ENCODE measurements at regions not wholly inside any gene's neighbourhood (a gene's known extent, or its start where the extent isn't known, plus 50 kb on each side); places are given as distances from the start of the nearest gene placed in this dataset.

GRCh38 chr13:62908321-62908720 lies 1492.7 kb upstream of the PCDH20 start:
- Histone ChIP-seq H3F3A (replicated peaks; ENCODE audit: low read depth) (no peaks in the 10 kb centered on the region), H2AFZ (no peak overlapping the region), H3K4me3 (no peak overlapping the region), H3K4me2 (no peak overlapping the region), H3K79me2 (replicated peaks; ENCODE audit: insufficient read depth) (no peaks in the 10 kb centered on the region), H3K4me1 (ENCODE audit: insufficient read depth) (no peaks in the 10 kb centered on the region), H3K27me3 (ENCODE audit: insufficient read depth) (no peaks in the 10 kb centered on the region), H3K27ac (ENCODE audit: low read depth) (no peak overlapping the region), H3K36me3 (ENCODE audit: insufficient read depth) (no peaks in the 10 kb centered on the region), H3K9me2 (ENCODE audit: insufficient read depth) (0 out of 2 replicates have a peak, but pooled peaks cover 3% of the 10 kb centered on the region), H4K20me1 (replicated peaks; ENCODE audit: insufficient read depth) (no peaks in the 10 kb centered on the region)
- Mint-ChIP-seq H3K36me3 (ENCODE audit: low read depth) (no peaks in the 10 kb centered on the region), H3K9me3 (no peaks in the 10 kb centered on the region), H3K27me3 (ENCODE audit: insufficient read depth, low read depth, poor library complexity) (no peaks in the 10 kb centered on the region), H3K27ac (no peak overlapping the region), H3K4me1 (no peaks in the 10 kb centered on the region), H3K4me3 (no peak overlapping the region)
- no peak for TF ChIP-seq CREB1 (CRISPR knock-in tag; IDR thresholded peaks at IDR 0.05; ENCODE audit: low read depth)
- ATAC-seq (no peak), DNase-seq (ENCODE audit: low spot score) (no peak)

- Histone ChIP-seq H3K4me1 (ENCODE audit: insufficient read depth) (no peaks in the 10 kb centered on the region), H3K4me3 (no peak overlapping the region), H3K79me2 (replicated peaks; ENCODE audit: insufficient read depth) (no peaks in the 10 kb centered on the region), H3K9me2 (ENCODE audit: insufficient read depth) (0 out of 2 replicates have a peak, but pooled peaks cover 3% of the 10 kb centered on the region), H4K20me1 (replicated peaks; ENCODE audit: insufficient read depth) (no peaks in the 10 kb centered on the region), H3F3A (replicated peaks; ENCODE audit: low read depth) (no peaks in the 10 kb centered on the region), H2AFZ (no peak overlapping the region), H3K4me2 (no peak overlapping the region), H3K27ac (ENCODE audit: low read depth) (no peak overlapping the region), H3K27me3 (ENCODE audit: insufficient read depth) (no peaks in the 10 kb centered on the region), H3K36me3 (ENCODE audit: insufficient read depth) (no peaks in the 10 kb centered on the region)
- ATAC-seq, result no peak
- no peak for TF ChIP-seq STAT1 (IDR thresholded peaks at IDR 0.05; ENCODE audit: unreplicated experiment)
- Mint-ChIP-seq H3K9me3 (no peaks in the 10 kb centered on the region), H3K36me3 (ENCODE audit: low read depth) (no peaks in the 10 kb centered on the region), H3K4me1 (no peaks in the 10 kb centered on the region), H3K27ac (no peak overlapping the region), H3K27me3 (ENCODE audit: insufficient read depth, low read depth, poor library complexity) (no peaks in the 10 kb centered on the region), H3K4me3 (no peak overlapping the region)
- no peak for DNase-seq (ENCODE audit: low spot score)
Observed at GRCh38 chr13:62906896-62907295, 1491.2 kb upstream of the PCDH20 start.

GRCh38 chr13:62906469-62906868 lies 1490.8 kb upstream of the PCDH20 start:
- H4K20me1 ChIP-seq (replicated peaks; ENCODE audit: insufficient read depth), result no peaks in the 10 kb centered on the region
- no peaks in the 10 kb centered on the region for H3K36me3 Mint-ChIP-seq (ENCODE audit: low read depth)
- ATAC-seq (no peak), DNase-seq (ENCODE audit: low spot score) (no peak)
- H3F3A ChIP-seq (replicated peaks; ENCODE audit: low read depth), result no peaks in the 10 kb centered on the region
- no peak overlapping the region for H3K4me2 ChIP-seq
- H2AFZ ChIP-seq, result no peak overlapping the region
- H3K36me3 ChIP-seq (ENCODE audit: insufficient read depth), result no peaks in the 10 kb centered on the region
- H3K4me3 ChIP-seq, result no peak overlapping the region
- no peaks in the 10 kb centered on the region for H3K79me2 ChIP-seq (replicated peaks; ENCODE audit: insufficient read depth)
- no peaks in the 10 kb centered on the region for H3K27me3 ChIP-seq (ENCODE audit: insufficient read depth)
- no peaks in the 10 kb centered on the region for H3K4me1 ChIP-seq (ENCODE audit: insufficient read depth)
- H3K9me2 ChIP-seq (ENCODE audit: insufficient read depth), result 0 out of 2 replicates have a peak, but pooled peaks cover 3% of the 10 kb centered on the region
- H3K9me3 Mint-ChIP-seq, result no peaks in the 10 kb centered on the region
- H3K4me1 Mint-ChIP-seq, result no peaks in the 10 kb centered on the region
- H3K4me3 Mint-ChIP-seq, result no peak overlapping the region
- H3K27me3 Mint-ChIP-seq (ENCODE audit: insufficient read depth, low read depth, poor library complexity), result no peaks in the 10 kb centered on the region
- H3K27ac ChIP-seq (ENCODE audit: low read depth), result no peak overlapping the region
- no peak overlapping the region for H3K27ac Mint-ChIP-seq
- TF ChIP-seq ZNF331 (CRISPR knock-in tag; IDR thresholded peaks at IDR 0.05; ENCODE audit: low read depth), result no peak
- TF ChIP-seq JUNB (IDR thresholded peaks at IDR 0.05; ENCODE audit: unreplicated experiment), result no peak
- no peak for TF ChIP-seq NANOG (IDR thresholded peaks at IDR 0.05; ENCODE audit: borderline replicate concordance)
- TF ChIP-seq, protein P1, sequence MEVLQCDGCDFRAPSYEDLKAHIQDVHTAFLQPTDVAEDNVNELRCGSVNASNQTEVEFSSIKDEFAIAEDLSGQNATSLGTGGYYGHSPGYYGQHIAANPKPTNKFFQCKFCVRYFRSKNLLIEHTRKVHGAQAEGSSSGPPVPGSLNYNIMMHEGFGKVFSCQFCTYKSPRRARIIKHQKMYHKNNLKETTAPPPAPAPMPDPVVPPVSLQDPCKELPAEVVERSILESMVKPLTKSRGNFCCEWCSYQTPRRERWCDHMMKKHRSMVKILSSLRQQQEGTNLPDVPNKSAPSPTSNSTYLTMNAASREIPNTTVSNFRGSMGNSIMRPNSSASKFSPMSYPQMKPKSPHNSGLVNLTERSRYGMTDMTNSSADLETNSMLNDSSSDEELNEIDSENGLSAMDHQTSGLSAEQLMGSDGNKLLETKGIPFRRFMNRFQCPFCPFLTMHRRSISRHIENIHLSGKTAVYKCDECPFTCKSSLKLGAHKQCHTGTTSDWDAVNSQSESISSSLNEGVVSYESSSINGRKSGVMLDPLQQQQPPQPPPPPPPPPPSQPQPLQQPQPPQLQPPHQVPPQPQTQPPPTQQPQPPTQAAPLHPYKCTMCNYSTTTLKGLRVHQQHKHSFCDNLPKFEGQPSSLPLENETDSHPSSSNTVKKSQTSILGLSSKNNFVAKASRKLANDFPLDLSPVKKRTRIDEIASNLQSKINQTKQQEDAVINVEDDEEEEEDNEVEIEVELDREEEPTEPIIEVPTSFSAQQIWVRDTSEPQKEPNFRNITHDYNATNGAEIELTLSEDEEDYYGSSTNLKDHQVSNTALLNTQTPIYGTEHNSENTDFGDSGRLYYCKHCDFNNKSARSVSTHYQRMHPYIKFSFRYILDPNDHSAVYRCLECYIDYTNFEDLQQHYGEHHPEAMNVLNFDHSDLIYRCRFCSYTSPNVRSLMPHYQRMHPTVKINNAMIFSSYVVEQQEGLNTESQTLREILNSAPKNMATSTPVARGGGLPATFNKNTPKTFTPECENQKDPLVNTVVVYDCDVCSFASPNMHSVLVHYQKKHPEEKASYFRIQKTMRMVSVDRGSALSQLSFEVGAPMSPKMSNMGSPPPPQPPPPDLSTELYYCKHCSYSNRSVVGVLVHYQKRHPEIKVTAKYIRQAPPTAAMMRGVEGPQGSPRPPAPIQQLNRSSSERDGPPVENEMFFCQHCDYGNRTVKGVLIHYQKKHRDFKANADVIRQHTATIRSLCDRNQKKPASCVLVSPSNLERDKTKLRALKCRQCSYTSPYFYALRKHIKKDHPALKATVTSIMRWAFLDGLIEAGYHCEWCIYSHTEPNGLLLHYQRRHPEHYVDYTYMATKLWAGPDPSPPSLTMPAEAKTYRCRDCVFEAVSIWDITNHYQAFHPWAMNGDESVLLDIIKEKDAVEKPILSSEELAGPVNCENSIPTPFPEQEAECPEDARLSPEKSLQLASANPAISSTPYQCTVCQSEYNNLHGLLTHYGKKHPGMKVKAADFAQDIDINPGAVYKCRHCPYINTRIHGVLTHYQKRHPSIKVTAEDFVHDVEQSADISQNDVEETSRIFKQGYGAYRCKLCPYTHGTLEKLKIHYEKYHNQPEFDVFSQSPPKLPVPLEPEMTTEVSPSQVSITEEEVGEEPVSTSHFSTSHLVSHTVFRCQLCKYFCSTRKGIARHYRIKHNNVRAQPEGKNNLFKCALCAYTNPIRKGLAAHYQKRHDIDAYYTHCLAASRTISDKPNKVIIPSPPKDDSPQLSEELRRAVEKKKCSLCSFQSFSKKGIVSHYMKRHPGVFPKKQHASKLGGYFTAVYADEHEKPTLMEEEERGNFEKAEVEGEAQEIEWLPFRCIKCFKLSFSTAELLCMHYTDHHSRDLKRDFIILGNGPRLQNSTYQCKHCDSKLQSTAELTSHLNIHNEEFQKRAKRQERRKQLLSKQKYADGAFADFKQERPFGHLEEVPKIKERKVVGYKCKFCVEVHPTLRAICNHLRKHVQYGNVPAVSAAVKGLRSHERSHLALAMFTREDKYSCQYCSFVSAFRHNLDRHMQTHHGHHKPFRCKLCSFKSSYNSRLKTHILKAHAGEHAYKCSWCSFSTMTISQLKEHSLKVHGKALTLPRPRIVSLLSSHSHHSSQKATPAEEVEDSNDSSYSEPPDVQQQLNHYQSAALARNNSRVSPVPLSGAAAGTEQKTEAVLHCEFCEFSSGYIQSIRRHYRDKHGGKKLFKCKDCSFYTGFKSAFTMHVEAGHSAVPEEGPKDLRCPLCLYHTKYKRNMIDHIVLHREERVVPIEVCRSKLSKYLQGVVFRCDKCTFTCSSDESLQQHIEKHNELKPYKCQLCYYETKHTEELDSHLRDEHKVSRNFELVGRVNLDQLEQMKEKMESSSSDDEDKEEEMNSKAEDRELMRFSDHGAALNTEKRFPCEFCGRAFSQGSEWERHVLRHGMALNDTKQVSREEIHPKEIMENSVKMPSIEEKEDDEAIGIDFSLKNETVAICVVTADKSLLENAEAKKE (CRISPR knock-in tag; IDR thresholded peaks at IDR 0.05), result no peak
- no peak for TF ChIP-seq CTCF (conservative IDR thresholded peaks at IDR 0.05; ENCODE audit: low read depth in 2 of 2)

All from GM23338 (cell line).